GM12878 (cell line): ENCODE measurements at regions not wholly inside any gene's neighbourhood (a gene's known extent, or its start where the extent isn't known, plus 50 kb on each side); places are given as distances from the start of the nearest gene placed in this dataset.

ENCODE experiments used
- ATF2 ChIP-seq: IDR thresholded peaks from 2 replicates; pipeline ENCODE4 v1.6.1; 2012; ENCODE audit warnings: low read length, inconsistent platforms
- BCLAF1 ChIP-seq: fragments of 450-650 bp; IDR thresholded peaks from 2 replicates; pipeline ENCODE4 v1.6.1; 2017; ENCODE audit warnings: antibody characterized with exemption, mild to moderate bottlenecking, moderate library complexity
- EED ChIP-seq: sonication (generic); IDR thresholded peaks from 2 replicates; pipeline ENCODE4 v1.6.1; 2016; ENCODE audit warnings: antibody characterized with exemption, low read depth
- GABPA ChIP-seq: IDR thresholded peaks from 2 replicates; pipeline ENCODE4 v1.6.1; 2014; ENCODE audit warnings: antibody characterized with exemption, low read depth, mild to moderate bottlenecking, inconsistent platforms
- NBN ChIP-seq: fragments of 450-650 bp; IDR thresholded peaks from 2 replicates; pipeline ENCODE4 v1.6.1; 2016
- TBL1XR1 ChIP-seq: IDR thresholded peaks from 2 replicates; pipeline ENCODE4 v1.6.1; 2012; ENCODE audit warnings: low read depth, low read length, improper control_type of control experiment
- ZZZ3 ChIP-seq: IDR thresholded peaks from 2 replicates; pipeline ENCODE4 v1.6.1; 2011; ENCODE audit warnings: low read depth; ENCODE audit not compliant: control insufficient read depth, insufficient read length

GRCh38 chr6:144845186-144845585 lies 560.1 kb downstream of the UTRN start:
- TF ChIP-seq GABPA, result no peak
- no peak for TF ChIP-seq ATF2
- no peak for TF ChIP-seq BCLAF1
- no peak for TF ChIP-seq TBL1XR1
- no peak for TF ChIP-seq EED
- no peak for TF ChIP-seq NBN
- no peak for TF ChIP-seq ZZZ3
